ENCODE measurements at regions not wholly inside any gene's neighbourhood (a gene's known extent, or its start where the extent isn't known, plus 50 kb on each side); places are given as distances from the start of the nearest gene placed in this dataset.

DNA sequence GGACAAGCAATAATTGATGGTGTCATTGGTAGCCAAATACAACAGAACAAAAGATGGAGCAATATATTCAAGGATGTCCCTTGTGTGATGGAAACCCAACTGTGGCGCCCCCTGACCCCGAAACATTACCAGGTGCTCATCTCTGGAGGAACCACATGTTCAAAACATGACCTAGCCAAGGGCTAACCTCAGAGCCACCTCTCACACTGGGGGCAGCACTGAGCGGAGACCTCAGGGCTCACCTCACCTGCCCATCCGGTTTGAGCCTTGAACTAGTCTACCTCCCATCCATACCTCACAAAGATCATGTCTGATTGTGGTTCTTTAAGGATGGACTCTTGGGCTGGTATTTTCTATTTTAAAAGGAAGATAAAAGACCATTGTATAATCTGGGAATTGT, 314.4 kb upstream of the CDH7 start:
- Mint-ChIP-seq H3K4me3 (no peak overlapping the region), H3K27me3 (ENCODE audit: low read depth) (no peaks in the 10 kb centered on the region), H3K36me3 (0 out of 2 replicates have a peak, but pooled peaks cover 2% of the 10 kb centered on the region), H3K9me3 (peaks cover 11% of the 10 kb centered on the region), H3K4me1 (0 out of 2 replicates have a peak, but pooled peaks cover 2% of the 10 kb centered on the region), H3K27ac (no peak overlapping the region)
- POLR2A ChIA-PET, result no interaction called here
- DNase-seq (ENCODE audit: low spot score) (peak; percentile 60), ATAC-seq (peak; percentile 99)
- TF ChIP-seq, protein P1, sequence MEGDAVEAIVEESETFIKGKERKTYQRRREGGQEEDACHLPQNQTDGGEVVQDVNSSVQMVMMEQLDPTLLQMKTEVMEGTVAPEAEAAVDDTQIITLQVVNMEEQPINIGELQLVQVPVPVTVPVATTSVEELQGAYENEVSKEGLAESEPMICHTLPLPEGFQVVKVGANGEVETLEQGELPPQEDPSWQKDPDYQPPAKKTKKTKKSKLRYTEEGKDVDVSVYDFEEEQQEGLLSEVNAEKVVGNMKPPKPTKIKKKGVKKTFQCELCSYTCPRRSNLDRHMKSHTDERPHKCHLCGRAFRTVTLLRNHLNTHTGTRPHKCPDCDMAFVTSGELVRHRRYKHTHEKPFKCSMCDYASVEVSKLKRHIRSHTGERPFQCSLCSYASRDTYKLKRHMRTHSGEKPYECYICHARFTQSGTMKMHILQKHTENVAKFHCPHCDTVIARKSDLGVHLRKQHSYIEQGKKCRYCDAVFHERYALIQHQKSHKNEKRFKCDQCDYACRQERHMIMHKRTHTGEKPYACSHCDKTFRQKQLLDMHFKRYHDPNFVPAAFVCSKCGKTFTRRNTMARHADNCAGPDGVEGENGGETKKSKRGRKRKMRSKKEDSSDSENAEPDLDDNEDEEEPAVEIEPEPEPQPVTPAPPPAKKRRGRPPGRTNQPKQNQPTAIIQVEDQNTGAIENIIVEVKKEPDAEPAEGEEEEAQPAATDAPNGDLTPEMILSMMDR (IDR thresholded peaks at IDR 0.05), result peak; percentile 20; the same call in 1 of the 2 replicates
- TF ChIP-seq, protein P2, sequence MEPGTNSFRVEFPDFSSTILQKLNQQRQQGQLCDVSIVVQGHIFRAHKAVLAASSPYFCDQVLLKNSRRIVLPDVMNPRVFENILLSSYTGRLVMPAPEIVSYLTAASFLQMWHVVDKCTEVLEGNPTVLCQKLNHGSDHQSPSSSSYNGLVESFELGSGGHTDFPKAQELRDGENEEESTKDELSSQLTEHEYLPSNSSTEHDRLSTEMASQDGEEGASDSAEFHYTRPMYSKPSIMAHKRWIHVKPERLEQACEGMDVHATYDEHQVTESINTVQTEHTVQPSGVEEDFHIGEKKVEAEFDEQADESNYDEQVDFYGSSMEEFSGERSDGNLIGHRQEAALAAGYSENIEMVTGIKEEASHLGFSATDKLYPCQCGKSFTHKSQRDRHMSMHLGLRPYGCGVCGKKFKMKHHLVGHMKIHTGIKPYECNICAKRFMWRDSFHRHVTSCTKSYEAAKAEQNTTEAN (CRISPR knock-in tag; IDR thresholded peaks at IDR 0.05), result no peak
- CTCF ChIA-PET, result no interaction called here

DNA sequence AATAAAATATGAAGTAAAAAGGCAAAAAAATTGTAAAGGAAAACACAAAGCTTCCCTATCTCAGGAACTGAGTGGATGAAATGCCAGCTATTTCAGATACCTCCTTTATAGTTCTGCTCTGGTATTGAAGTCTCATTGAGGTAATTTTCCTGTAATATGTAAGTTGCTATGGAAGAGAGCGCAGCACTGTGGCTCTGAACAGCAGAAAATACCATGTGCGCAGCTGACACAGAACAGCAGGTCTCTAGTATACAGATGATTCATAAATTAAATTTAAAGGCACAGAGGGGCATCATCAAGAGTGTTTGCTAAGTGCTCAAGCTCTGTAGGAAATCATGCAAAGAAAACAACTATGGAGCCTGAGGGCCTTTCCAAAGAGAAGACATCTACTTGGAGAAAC, 315.3 kb upstream of the CDH7 start:
- Mint-ChIP-seq H3K9me3 (peaks cover 11% of the 10 kb centered on the region), H3K36me3 (0 out of 2 replicates have a peak, but pooled peaks cover 2% of the 10 kb centered on the region), H3K4me1 (0 out of 2 replicates have a peak, but pooled peaks cover 2% of the 10 kb centered on the region), H3K27ac (no peak overlapping the region), H3K27me3 (ENCODE audit: low read depth) (no peaks in the 10 kb centered on the region), H3K4me3 (no peak overlapping the region)
- no peak for ATAC-seq
- no peak for DNase-seq (ENCODE audit: low spot score)
- CTCF ChIA-PET, result no interaction called here
- POLR2A ChIA-PET, result no interaction called here
- no peak for TF ChIP-seq FOXP1 (CRISPR knock-in tag; IDR thresholded peaks at IDR 0.05; ENCODE audit: borderline replicate concordance)
- TF ChIP-seq, protein P3, sequence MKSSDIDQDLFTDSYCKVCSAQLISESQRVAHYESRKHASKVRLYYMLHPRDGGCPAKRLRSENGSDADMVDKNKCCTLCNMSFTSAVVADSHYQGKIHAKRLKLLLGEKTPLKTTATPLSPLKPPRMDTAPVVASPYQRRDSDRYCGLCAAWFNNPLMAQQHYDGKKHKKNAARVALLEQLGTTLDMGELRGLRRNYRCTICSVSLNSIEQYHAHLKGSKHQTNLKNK (CRISPR knock-in tag; IDR thresholded peaks at IDR 0.05), result no peak
- TF ChIP-seq NR3C1 (CRISPR knock-in tag; conservative IDR thresholded peaks at IDR 0.05; ENCODE audit: low read depth), result no peak
- TF ChIP-seq, protein P4, sequence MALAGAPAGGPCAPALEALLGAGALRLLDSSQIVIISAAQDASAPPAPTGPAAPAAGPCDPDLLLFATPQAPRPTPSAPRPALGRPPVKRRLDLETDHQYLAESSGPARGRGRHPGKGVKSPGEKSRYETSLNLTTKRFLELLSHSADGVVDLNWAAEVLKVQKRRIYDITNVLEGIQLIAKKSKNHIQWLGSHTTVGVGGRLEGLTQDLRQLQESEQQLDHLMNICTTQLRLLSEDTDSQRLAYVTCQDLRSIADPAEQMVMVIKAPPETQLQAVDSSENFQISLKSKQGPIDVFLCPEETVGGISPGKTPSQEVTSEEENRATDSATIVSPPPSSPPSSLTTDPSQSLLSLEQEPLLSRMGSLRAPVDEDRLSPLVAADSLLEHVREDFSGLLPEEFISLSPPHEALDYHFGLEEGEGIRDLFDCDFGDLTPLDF (CRISPR knock-in tag; IDR thresholded peaks at IDR 0.05), result no peak
- TF ChIP-seq, protein P5, sequence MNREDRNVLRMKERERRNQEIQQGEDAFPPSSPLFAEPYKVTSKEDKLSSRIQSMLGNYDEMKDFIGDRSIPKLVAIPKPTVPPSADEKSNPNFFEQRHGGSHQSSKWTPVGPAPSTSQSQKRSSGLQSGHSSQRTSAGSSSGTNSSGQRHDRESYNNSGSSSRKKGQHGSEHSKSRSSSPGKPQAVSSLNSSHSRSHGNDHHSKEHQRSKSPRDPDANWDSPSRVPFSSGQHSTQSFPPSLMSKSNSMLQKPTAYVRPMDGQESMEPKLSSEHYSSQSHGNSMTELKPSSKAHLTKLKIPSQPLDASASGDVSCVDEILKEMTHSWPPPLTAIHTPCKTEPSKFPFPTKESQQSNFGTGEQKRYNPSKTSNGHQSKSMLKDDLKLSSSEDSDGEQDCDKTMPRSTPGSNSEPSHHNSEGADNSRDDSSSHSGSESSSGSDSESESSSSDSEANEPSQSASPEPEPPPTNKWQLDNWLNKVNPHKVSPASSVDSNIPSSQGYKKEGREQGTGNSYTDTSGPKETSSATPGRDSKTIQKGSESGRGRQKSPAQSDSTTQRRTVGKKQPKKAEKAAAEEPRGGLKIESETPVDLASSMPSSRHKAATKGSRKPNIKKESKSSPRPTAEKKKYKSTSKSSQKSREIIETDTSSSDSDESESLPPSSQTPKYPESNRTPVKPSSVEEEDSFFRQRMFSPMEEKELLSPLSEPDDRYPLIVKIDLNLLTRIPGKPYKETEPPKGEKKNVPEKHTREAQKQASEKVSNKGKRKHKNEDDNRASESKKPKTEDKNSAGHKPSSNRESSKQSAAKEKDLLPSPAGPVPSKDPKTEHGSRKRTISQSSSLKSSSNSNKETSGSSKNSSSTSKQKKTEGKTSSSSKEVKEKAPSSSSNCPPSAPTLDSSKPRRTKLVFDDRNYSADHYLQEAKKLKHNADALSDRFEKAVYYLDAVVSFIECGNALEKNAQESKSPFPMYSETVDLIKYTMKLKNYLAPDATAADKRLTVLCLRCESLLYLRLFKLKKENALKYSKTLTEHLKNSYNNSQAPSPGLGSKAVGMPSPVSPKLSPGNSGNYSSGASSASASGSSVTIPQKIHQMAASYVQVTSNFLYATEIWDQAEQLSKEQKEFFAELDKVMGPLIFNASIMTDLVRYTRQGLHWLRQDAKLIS (CRISPR knock-in tag; IDR thresholded peaks at IDR 0.05; ENCODE audit: borderline replicate concordance), result no peak
- TF ChIP-seq, protein P6, sequence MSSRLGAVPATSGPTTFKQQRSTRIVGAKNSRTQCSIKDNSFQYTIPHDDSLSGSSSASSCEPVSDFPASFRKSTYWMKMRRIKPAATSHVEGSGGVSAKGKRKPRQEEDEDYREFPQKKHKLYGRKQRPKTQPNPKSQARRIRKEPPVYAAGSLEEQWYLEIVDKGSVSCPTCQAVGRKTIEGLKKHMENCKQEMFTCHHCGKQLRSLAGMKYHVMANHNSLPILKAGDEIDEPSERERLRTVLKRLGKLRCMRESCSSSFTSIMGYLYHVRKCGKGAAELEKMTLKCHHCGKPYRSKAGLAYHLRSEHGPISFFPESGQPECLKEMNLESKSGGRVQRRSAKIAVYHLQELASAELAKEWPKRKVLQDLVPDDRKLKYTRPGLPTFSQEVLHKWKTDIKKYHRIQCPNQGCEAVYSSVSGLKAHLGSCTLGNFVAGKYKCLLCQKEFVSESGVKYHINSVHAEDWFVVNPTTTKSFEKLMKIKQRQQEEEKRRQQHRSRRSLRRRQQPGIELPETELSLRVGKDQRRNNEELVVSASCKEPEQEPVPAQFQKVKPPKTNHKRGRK (CRISPR knock-in tag; IDR thresholded peaks at IDR 0.05; ENCODE audit: borderline replicate concordance), result no peak
- TF ChIP-seq, protein P7, sequence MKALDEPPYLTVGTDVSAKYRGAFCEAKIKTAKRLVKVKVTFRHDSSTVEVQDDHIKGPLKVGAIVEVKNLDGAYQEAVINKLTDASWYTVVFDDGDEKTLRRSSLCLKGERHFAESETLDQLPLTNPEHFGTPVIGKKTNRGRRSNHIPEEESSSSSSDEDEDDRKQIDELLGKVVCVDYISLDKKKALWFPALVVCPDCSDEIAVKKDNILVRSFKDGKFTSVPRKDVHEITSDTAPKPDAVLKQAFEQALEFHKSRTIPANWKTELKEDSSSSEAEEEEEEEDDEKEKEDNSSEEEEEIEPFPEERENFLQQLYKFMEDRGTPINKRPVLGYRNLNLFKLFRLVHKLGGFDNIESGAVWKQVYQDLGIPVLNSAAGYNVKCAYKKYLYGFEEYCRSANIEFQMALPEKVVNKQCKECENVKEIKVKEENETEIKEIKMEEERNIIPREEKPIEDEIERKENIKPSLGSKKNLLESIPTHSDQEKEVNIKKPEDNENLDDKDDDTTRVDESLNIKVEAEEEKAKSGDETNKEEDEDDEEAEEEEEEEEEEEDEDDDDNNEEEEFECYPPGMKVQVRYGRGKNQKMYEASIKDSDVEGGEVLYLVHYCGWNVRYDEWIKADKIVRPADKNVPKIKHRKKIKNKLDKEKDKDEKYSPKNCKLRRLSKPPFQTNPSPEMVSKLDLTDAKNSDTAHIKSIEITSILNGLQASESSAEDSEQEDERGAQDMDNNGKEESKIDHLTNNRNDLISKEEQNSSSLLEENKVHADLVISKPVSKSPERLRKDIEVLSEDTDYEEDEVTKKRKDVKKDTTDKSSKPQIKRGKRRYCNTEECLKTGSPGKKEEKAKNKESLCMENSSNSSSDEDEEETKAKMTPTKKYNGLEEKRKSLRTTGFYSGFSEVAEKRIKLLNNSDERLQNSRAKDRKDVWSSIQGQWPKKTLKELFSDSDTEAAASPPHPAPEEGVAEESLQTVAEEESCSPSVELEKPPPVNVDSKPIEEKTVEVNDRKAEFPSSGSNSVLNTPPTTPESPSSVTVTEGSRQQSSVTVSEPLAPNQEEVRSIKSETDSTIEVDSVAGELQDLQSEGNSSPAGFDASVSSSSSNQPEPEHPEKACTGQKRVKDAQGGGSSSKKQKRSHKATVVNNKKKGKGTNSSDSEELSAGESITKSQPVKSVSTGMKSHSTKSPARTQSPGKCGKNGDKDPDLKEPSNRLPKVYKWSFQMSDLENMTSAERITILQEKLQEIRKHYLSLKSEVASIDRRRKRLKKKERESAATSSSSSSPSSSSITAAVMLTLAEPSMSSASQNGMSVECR (CRISPR knock-in tag; IDR thresholded peaks at IDR 0.05; ENCODE audit: borderline replicate concordance), result no peak
- TF ChIP-seq ELF4 (CRISPR knock-in tag; IDR thresholded peaks at IDR 0.05; ENCODE audit: low read depth), result no peak
